HCT116 (cell line): ENCODE measurements at regions not wholly inside any gene's neighbourhood (a gene's known extent, or its start where the extent isn't known, plus 50 kb on each side); places are given as distances from the start of the nearest gene placed in this dataset.

ENCODE experiments used
- ATAC-seq: fragments of 200-7000 bp; cut with Tn5 transposase; 2 replicates; pipeline ENCODE4 v1.9.1; 2020; ENCODE audit warnings: mild to moderate bottlenecking, moderate library complexity
- BruUV-seq: library from RNA; stranded (reverse); fragments of 400-500 nt; replicated peaks from 2 replicates; lab custom pipeline; 2021; lab: Mats Ljungman, UMichigan
- CTCF ChIA-PET: fragments of 300-600 bp; sonication (Branson Sonifier 250); formaldehyde crosslinking; loops from one replicate; lab custom pipeline; 2021; ENCODE audit warnings: antibody characterized with exemption; lab: Charles Lee
- POLR2A ChIA-PET: fragments of 300-600, 350-600 bp; sonication (Branson Sonifier 250); formaldehyde crosslinking; loops from one replicate; lab custom pipeline; 2021; ENCODE audit warnings: antibody characterized with exemption; lab: Charles Lee
- RAD21 ChIA-PET, 2 experiments: fragments of 300-600 bp; sonication (Branson Sonifier 250); formaldehyde crosslinking; loops; one replicate each; lab custom pipeline; 2023; ENCODE audit warnings: low total read pairs in 2 of 2; ENCODE audit not compliant: uncharacterized antibody in 2 of 2, unreplicated experiment in 2 of 2, low non-redundant PET in 1 of 2; lab: Charles Lee
- DNase-seq: peaks from one replicate; pipeline ENCODE4 v3.0.0-alpha.2; 2010; ENCODE audit warnings: low read depth, low spot score
- H2AFZ ChIP-seq: fragments of 200-600 bp; shearing (Covaris generic), sonication (generic); 2 replicates; pipeline ENCODE4 v1.6.1; 2017; ENCODE audit warnings: low read depth, mixed run types, mixed read lengths, antibody characterized with exemption, low read length; ENCODE audit not compliant: poor library complexity, severe bottlenecking
- H3K27ac ChIP-seq: 2 replicates; pipeline ENCODE4 v1.5.1; 2012; ENCODE audit warnings: low read depth, low read length
- H3K27me3 ChIP-seq: fragments of 200-600 bp; sonication (generic); 2 replicates; pipeline ENCODE4 v1.6.1; 2016; ENCODE audit warnings: mixed run types, low read length, mixed read lengths; ENCODE audit not compliant: insufficient read depth
- H3K36me3 ChIP-seq, 2 experiments: fragments of 200-500 bp in 1 of 2; fragments of 200-600 bp in 1 of 2; sonication (Bioruptor generic) in 1 of 2; sonication (generic) in 1 of 2; 2 replicates each; pipeline versions ENCODE4 v1.5.1 to v1.6.1; 2014 to 2016; ENCODE audit warnings: low read length in 2 of 2, inconsistent platforms in 1 of 2, mixed read lengths in 1 of 2, mixed run types in 1 of 2; ENCODE audit not compliant: insufficient read depth in 2 of 2, control insufficient read depth in 1 of 2
- H3K4me1 ChIP-seq, 2 experiments: fragments of 200-600 bp in 1 of 2; sonication (generic) in 1 of 2; 2 replicates each; pipeline versions ENCODE4 v1.5.1 to v1.6.1; 2012 to 2017; ENCODE audit warnings: low read length in 2 of 2, inconsistent platforms in 1 of 2, mild to moderate bottlenecking in 1 of 2, mixed read lengths in 1 of 2, mixed run types in 1 of 2, moderate library complexity in 1 of 2; ENCODE audit not compliant: insufficient read depth in 2 of 2, control insufficient read depth in 1 of 2
- H3K4me2 ChIP-seq: fragments of 200-600 bp; sonication (generic); 2 replicates; pipeline ENCODE4 v1.6.1; 2017; ENCODE audit warnings: mixed run types, low read length, mixed read lengths
- H3K4me3 ChIP-seq, 2 experiments: fragments of 200-600 bp in 1 of 2; sonication (generic) in 1 of 2; replicated peaks in 1 of 2; 2 replicates each; pipeline ENCODE4 v1.5.1; 2011 to 2016; ENCODE audit warnings: low read length in 2 of 2, control low read depth in 1 of 2, low read depth in 1 of 2, mild to moderate bottlenecking in 1 of 2, mixed read lengths in 1 of 2, mixed run types in 1 of 2
- H3K79me2 ChIP-seq: fragments of 200-600 bp; sonication (generic); 2 replicates; pipeline ENCODE4 v1.6.1; 2017; ENCODE audit warnings: mild to moderate bottlenecking, mixed run types, low read length, moderate library complexity, mixed read lengths; ENCODE audit not compliant: insufficient read depth
- H3K9ac ChIP-seq: fragments of 200-600 bp; sonication (generic); 2 replicates; pipeline ENCODE4 v1.6.1; 2016; ENCODE audit warnings: low read length, mixed read lengths
- H3K9me2 ChIP-seq: fragments of 200-600 bp; sonication (generic), shearing (Covaris generic); 2 replicates; pipeline ENCODE4 v1.6.1; 2017; ENCODE audit warnings: mixed run types, mild to moderate bottlenecking, moderate library complexity; ENCODE audit not compliant: insufficient read depth
- H3K9me3 ChIP-seq, 2 experiments: fragments of 200-500 bp in 1 of 2; fragments of 200-600 bp in 1 of 2; sonication (Bioruptor generic) in 1 of 2; sonication (generic) in 1 of 2; 2 replicates each; pipeline ENCODE4 v1.6.1; 2014 to 2017; ENCODE audit warnings: low read length in 2 of 2, mixed read lengths in 2 of 2, inconsistent platforms in 1 of 2, low read depth in 1 of 2, mild to moderate bottlenecking in 1 of 2, mixed run types in 1 of 2, moderate library complexity in 1 of 2; ENCODE audit not compliant: control insufficient read depth in 1 of 2, insufficient read depth in 1 of 2
- H4K20me1 ChIP-seq: fragments of 200-600 bp; sonication (generic), shearing (Covaris generic); 2 replicates; pipeline ENCODE4 v1.6.1; 2017; ENCODE audit warnings: mixed run types, mild to moderate bottlenecking, moderate library complexity; ENCODE audit not compliant: insufficient read depth
- ELF1 ChIP-seq: IDR thresholded peaks from 2 replicates; pipeline ENCODE4 v1.6.1; 2012; ENCODE audit warnings: low read depth, borderline replicate concordance
- EZH2 ChIP-seq: fragments of 200-600 bp; sonication (generic); IDR thresholded peaks from 2 replicates; pipeline ENCODE4 v1.6.1; 2017; ENCODE audit warnings: antibody characterized with exemption, mixed run types
- EZH2phosphoT487 ChIP-seq: fragments of 200-600 bp; IDR thresholded peaks from 2 replicates; pipeline ENCODE4 v1.6.1; 2018; ENCODE audit warnings: antibody characterized with exemption, borderline replicate concordance
- POLR2A ChIP-seq: IDR thresholded peaks from 2 replicates; pipeline ENCODE4 v1.7.0; 2011; ENCODE audit warnings: borderline replicate concordance; ENCODE audit not compliant: insufficient read depth, insufficient read length; ENCODE audit errors: extremely low read depth
- RAD21 ChIP-seq: IDR thresholded peaks from 2 replicates; pipeline ENCODE4 v1.6.1; 2012; ENCODE audit warnings: low read depth, mild to moderate bottlenecking
- REST ChIP-seq: IDR thresholded peaks from 2 replicates; pipeline ENCODE4 v1.6.1; 2012; ENCODE audit warnings: low read depth
- SIN3A ChIP-seq: IDR thresholded peaks from 2 replicates; pipeline ENCODE4 v1.6.1; 2012; ENCODE audit warnings: low read depth
- ZFX ChIP-seq: fragments of 450-650 bp; IDR thresholded peaks from 2 replicates; pipeline ENCODE4 v1.6.1; 2017
- intact Hi-C: fragments of 100-400 bp; cut with micrococcal nuclease; formaldehyde crosslinking; loops from 2 replicates; pipeline ENCODE4 v1.10.0; 2022
- TF ChIP-seq, protein P1 (sequence below): IDR thresholded peaks from 2 replicates; pipeline ENCODE4 v1.6.1; 2012

DNA sequence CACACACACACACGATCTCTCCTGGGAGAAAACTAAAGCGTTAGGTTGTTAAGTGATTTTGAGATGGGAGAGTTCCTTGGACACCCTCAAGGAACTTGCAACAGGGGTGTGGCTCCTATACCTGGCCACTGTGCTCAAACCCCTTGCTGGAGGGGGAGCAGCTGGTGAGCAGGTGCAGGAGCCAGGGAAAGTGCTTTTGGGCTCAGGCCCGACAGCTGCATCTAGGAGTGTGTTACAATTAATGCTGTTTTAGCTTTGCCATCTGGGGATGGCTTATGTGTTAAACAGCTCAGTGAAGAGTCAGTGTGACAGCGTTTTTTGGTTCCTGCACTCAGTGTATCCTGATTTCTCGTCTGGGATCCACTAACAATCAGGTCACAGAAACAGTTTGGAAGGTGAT, 510.8 kb downstream of the TRIB2 start:
- Histone ChIP-seq H3K9me3 (peaks cover 0 to 5% of the 10 kb centered on the region in 2 experiments; a peak in 2 of 4 replicates), H3K9me2 (no peaks in the 10 kb centered on the region), H3K27me3 (no peaks in the 10 kb centered on the region), H3K9ac (no peak overlapping the region), H3K4me3 (no peak overlapping the region), H3K79me2 (no peaks in the 10 kb centered on the region), H3K4me1 (no peaks in the 10 kb centered on the region), H3K27ac (no peak overlapping the region), H2AFZ (no peak overlapping the region), H3K36me3 (no peaks in the 10 kb centered on the region), H3K4me2 (no peak overlapping the region), H4K20me1 (no peaks in the 10 kb centered on the region)
- intact Hi-C loops, result no loop called here
- TF ChIP-seq REST, result no peak
- no peak for TF ChIP-seq ZFX
- TF ChIP-seq RAD21, result no peak
- TF ChIP-seq SIN3A, result no peak
- TF ChIP-seq EZH2phosphoT487, result no peak
- TF ChIP-seq POLR2A, result no peak
- TF ChIP-seq EZH2, result no peak
- TF ChIP-seq, protein P1, sequence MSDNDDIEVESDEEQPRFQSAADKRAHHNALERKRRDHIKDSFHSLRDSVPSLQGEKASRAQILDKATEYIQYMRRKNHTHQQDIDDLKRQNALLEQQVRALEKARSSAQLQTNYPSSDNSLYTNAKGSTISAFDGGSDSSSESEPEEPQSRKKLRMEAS, result no peak
- no peak for TF ChIP-seq ELF1
- RAD21 ChIA-PET, result no interaction called here
- DNase-seq (no peak), ATAC-seq (no peak)
- CTCF ChIA-PET, result no interaction called here
- BruUV-seq, result no TSS peak
- POLR2A ChIA-PET, result no interaction called here
